C4-2B (cell line): ENCODE measurements at regions not wholly inside any gene's neighbourhood (a gene's known extent, or its start where the extent isn't known, plus 50 kb on each side); places are given as distances from the start of the nearest gene placed in this dataset.

Source experiments
- H3K27ac ChIP-seq: fragments of 450-650 bp; 2 replicates; pipeline ENCODE4 v1.5.1; 2017
- CTCF ChIP-seq: fragments of 450-650 bp; conservative IDR thresholded peaks from 2 replicates; pipeline ENCODE4 v1.5.1; 2017; ENCODE audit warnings: mild to moderate bottlenecking
- ZFX ChIP-seq: fragments of 450-650 bp; IDR thresholded peaks from 2 replicates; pipeline ENCODE4 v1.6.1; 2017

- H3K27ac ChIP-seq, result no peak overlapping the region
Observed at GRCh38 chr6:56357616-56358373, 110.4 kb upstream of the COL21A1 start.

GRCh38 chr6:56356426-56356825 is 109.0 kb upstream of the COL21A1 start:
- no peak overlapping the region for H3K27ac ChIP-seq
- TF ChIP-seq ZFX (no peak), CTCF (no peak)

More at GRCh38 chr6:56357616-56358373, 110.4 kb upstream of the COL21A1 start:
- TF ChIP-seq CTCF (no peak), ZFX (no peak)

- no peak for TF ChIP-seq CTCF
- TF ChIP-seq ZFX, result no peak
- no peak overlapping the region for H3K27ac ChIP-seq
Observed at GRCh38 chr6:56353860-56354259, 106.5 kb upstream of the COL21A1 start.

- no peak for TF ChIP-seq ZFX
- no peak for TF ChIP-seq CTCF
- no peak overlapping the region for H3K27ac ChIP-seq
Observed at GRCh38 chr6:56350628-56351260, 103.4 kb upstream of the COL21A1 start.

- no peak overlapping the region for H3K27ac ChIP-seq
- TF ChIP-seq ZFX, result no peak
- no peak for TF ChIP-seq CTCF
Observed at GRCh38 chr6:56349194-56349593, 101.8 kb upstream of the COL21A1 start.

- TF ChIP-seq CTCF, result no peak
- no peak for TF ChIP-seq ZFX
- no peak overlapping the region for H3K27ac ChIP-seq
Observed at GRCh38 chr6:56348578-56348977, 101.2 kb upstream of the COL21A1 start.

GRCh38 chr6:56347526-56347925 is 100.1 kb upstream of the COL21A1 start:
- TF ChIP-seq ZFX, result no peak
- no peak overlapping the region for H3K27ac ChIP-seq

- H3K27ac ChIP-seq, result no peak overlapping the region
- no peak for TF ChIP-seq ZFX
- no peak for TF ChIP-seq CTCF
Observed at GRCh38 chr6:56346958-56347357, 99.6 kb upstream of the COL21A1 start.
